HG03095 (cell line): ENCODE measurements at regions not wholly inside any gene's neighbourhood (a gene's known extent, or its start where the extent isn't known, plus 50 kb on each side); places are given as distances from the start of the nearest gene placed in this dataset.

Experiments used
- ATAC-seq: cut with Tn5 transposase; IDR thresholded peaks from one replicate; pipeline ENCODE4 v1.9.1; 2021; ENCODE audit warnings: moderate library complexity; ENCODE audit not compliant: unreplicated experiment

DNA sequence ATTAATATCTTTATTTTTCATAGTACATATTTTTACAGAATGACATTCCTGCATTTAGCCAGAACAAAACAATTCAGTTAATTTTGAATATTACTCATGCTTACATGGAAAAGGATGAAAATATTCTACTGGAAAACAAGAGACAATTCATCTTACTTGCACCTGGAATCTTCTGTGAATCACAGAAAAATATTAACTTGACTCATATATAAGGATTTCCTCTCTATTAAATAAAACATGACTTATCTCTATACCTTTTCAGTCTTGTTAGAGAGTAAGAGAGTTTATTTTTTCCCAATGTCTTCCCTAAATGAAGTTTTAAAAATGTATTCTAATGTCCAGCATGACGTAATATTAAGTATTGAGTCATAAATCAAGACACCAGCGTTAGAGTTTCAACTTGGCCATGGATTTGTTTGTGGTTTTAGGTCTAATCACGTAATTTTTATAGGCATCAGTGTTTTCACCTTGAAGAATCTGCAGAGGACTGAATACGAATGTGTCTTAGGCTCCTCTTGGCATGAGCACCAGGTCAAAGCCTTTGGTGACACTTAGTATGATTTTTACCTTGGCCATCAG lies 445.1 kb upstream of the JAG1 start:
- ATAC-seq, result no peak

DNA sequence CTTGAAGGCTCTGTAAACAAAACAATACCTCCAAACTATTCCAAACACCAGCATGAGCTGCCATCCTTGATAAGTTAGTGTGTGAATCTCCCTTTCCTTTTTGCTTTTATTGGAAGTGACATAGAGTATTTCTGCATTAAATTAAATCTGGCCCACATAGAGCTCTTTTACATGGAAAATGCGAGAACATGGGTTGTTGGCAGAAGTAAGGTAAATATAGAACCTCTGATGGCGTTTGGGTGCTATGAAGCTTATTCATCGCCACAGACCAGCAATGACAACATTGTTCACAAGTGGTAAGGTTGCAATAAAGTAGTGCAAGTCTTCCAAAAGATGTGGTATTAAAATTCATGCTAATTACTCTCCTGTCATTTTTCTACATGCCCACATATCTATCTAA lies 445.8 kb upstream of the JAG1 start:
- no peak for ATAC-seq

DNA sequence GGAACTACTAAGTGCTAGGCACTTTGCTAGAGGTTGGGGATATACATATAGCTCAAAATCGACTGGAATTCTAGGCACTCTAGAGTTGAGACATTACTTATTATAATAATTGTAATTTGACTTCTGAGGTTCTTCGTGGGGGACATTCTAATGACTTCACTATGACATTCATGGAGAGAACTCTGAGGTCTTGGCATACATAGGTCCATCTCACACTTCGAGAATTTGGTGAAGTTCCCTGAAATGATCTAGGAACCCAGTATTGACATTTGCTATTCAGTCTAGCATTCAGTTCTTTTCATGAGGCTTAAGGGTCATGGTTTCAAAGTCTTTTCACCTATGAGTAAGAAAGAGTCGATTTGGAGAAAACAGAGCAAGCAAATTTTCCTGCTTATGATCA lies 446.6 kb upstream of the JAG1 start:
- ATAC-seq, result no peak

- no peak for ATAC-seq
These were observed 451.2 kb upstream of the JAG1 start for GRCh38 chr20:11124849-11125505.

- no peak for ATAC-seq
These were observed 454.5 kb upstream of the JAG1 start for GRCh38 chr20:11128220-11128718.

- no peak for ATAC-seq
These were observed 454.9 kb upstream of the JAG1 start for GRCh38 chr20:11128721-11129120.

GRCh38 chr20:11130554-11131166 lies 456.9 kb upstream of the JAG1 start:
- no peak for ATAC-seq

GRCh38 chr20:11132819-11133415 lies 459.1 kb upstream of the JAG1 start:
- no peak for ATAC-seq

- no peak for ATAC-seq
These were observed 462.9 kb upstream of the JAG1 start for GRCh38 chr20:11136691-11137090.

DNA sequence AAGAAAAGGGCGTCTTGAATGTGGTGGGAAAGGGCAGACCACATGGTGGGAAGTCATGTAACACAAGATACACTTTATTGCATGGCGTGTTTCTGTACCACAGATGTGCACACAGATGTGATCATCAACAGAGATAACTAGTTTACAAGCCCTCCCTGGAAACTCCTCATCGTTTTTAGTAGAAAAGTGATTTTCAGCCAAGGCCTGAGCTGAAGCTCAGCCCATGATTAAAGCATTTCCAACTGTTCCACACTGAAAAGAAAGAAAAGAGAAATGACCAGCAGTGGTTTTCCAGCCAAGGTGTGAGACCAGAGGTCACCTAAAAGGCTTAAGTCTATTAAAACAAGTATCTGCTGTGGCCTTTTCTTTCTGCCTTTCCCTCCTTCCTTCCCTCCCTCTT lies 463.9 kb upstream of the JAG1 start:
- ATAC-seq, result no peak

DNA sequence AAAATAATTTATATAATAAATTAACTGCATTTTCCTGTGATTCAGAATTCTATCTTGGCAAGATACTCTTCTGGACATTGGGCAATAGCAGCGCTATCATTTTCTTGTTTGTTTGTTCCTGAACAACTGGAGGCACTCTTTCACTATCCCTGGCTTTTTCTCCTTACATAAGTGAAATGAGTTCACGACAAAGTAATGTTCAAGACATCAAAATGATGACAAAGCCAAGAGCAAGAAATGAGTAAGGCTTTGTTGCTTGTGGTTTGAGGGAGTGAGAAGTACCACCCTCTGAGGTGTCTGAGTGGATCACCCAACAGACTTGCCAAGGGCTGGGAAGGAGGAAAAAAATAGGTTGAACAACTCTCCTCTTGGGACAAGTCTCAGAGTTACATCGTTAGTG lies 466.6 kb upstream of the JAG1 start:
- no peak for ATAC-seq

DNA sequence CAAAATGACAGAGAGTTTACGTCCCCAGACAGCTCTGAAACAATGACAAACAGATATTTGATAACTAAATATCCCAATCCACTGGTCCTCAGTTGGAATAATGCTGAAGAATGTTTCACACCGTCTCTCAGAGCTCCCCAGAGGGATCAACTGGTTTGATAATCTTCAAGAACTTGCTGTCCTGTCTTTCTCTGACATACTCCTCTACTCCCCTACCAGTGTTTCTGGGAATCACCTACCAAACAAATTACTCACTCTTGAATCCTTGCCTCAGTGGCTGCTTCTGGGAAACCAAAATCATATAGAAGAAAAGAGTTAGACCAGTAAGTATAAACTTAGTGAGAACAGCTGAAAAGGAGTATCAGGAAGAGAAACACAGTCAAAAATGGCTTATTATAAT lies 469.7 kb upstream of the JAG1 start:
- no peak for ATAC-seq

GRCh38 chr20:11144114-11144950 lies 470.5 kb upstream of the JAG1 start:
- ATAC-seq, result no peak

DNA sequence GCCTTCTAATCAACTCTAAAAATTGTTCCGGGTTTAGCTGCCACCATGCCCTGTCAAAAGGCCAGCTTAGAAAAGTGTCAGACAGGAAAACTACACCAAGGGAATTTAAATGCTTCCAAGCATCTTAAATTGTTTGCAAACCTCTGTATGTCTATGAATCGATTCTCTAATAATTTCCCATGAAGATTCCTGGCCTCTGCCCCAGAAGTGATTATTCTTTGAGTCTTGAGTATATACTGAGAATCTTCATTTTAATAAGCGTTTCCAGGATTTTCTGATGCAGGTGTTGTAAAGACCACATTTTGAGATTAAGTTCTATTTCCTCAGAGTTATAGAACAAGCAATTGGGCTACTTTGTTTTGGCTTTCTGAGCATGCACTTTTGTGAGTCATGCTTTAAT lies 471.8 kb upstream of the JAG1 start:
- ATAC-seq, result no peak

GRCh38 chr20:11153819-11154218 lies 480.0 kb upstream of the JAG1 start:
- no peak for ATAC-seq

DNA sequence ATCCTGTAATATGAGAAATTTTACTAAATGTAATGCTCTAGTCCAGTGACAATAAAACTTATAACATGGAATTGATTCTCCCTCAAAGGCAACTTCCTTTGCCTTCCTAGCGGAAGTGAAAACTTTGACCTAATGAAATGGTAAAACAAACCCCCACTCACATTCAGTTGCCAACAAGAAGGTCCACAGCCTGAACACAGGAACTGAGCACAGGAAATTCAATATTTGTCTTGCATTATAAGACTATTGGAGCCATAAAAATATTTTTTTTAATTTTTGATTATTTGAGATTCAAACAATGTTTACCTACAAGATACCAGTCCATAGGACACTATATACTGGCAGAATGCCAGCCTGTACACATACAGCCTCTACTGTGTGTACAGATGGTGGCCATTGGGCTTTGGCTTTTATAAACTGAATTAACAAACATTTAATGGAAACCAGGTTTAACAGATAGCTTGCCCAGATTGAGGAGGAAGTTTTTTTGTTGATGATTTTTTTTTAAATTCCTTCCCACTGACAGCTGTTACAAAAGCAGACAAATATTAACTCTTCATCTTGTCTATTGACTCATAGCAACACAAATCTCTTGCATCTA lies 481.5 kb upstream of the JAG1 start:
- no peak for ATAC-seq

GRCh38 chr20:11156922-11157321 lies 483.1 kb upstream of the JAG1 start:
- no peak for ATAC-seq

GRCh38 chr20:11158146-11158545 lies 484.3 kb upstream of the JAG1 start:
- no peak for ATAC-seq

- no peak for ATAC-seq
These were observed 484.8 kb upstream of the JAG1 start for GRCh38 chr20:11158589-11158988.

DNA sequence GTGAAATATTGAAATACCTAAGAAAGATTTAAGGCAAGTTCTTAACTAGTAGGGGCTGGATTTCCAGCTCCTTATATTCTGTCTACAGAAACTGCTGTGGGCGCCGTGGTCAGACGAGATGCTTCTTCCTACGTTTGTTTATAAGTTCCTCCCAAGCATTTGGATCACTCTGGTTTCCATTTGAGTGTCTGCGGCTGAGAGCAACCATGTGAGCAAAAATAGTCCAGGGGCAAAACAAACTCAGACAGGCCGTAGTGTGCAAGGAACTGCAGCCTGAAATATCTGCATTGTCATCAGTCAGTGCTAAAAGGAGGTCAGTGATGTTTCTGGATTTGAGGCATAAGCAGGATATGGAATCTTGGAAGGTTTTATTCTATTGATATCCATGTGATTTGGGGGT lies 485.9 kb upstream of the JAG1 start:
- ATAC-seq, result no peak
